ENCODE measurements at regions not wholly inside any gene's neighbourhood (a gene's known extent, or its start where the extent isn't known, plus 50 kb on each side); places are given as distances from the start of the nearest gene placed in this dataset.

DNA sequence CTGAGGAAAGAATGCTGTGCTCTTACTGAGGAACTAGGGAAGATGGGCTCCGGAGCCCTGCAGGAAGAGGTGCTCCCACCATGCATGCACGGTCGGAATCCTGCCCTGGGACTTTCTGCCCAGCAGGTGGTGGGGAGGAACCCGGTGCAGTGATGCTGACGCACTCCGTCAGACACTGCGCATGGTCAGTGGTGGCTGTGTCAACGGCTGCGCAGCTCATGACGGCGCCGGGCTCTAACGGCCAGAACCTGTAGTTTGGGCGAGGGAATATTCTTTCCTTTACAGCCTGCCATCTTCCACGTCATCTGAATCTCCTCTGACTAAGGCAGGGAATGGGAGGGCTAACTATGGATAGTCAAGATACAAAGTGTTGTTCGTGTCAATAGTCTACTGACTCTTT lies 189.2 kb upstream of the MGMT start:
- Histone ChIP-seq H3K4me3 (ENCODE audit: low read depth in 1 of 3, low read length in 3 of 3) (no peak overlapping the region), H3K27ac (ENCODE audit: low read depth in 1 of 2, low read length in 2 of 2) (no peak overlapping the region), H3K36me3 (ENCODE audit: control insufficient read depth in 4 of 4, insufficient read depth in 3 of 4, low read depth in 1 of 4, low read length in 3 of 4) (no peaks in the 10 kb centered on the region), H3K27me3 (ENCODE audit: control insufficient read depth in 4 of 4, insufficient read depth in 4 of 4, low read length in 3 of 4) (no peaks in the 10 kb centered on the region), H3K9ac (ENCODE audit: low read depth in 1 of 2, low read length in 2 of 2) (no peak overlapping the region), H3K9me3 (ENCODE audit: control insufficient read depth in 4 of 4, low read length in 3 of 4) (no peaks in the 10 kb centered on the region), H3K4me1 (ENCODE audit: control insufficient read depth in 4 of 4, insufficient read depth in 4 of 4, low read length in 3 of 4) (no peaks in the 10 kb centered on the region)
- no peak for DNase-seq (ENCODE audit: low spot score)
- WGBS, result 88% methylated on average over 16 of the region's 16 CpGs
- no peak for TF ChIP-seq HNF4A (conservative IDR thresholded peaks at IDR 0.05)
- TF ChIP-seq, protein P1, sequence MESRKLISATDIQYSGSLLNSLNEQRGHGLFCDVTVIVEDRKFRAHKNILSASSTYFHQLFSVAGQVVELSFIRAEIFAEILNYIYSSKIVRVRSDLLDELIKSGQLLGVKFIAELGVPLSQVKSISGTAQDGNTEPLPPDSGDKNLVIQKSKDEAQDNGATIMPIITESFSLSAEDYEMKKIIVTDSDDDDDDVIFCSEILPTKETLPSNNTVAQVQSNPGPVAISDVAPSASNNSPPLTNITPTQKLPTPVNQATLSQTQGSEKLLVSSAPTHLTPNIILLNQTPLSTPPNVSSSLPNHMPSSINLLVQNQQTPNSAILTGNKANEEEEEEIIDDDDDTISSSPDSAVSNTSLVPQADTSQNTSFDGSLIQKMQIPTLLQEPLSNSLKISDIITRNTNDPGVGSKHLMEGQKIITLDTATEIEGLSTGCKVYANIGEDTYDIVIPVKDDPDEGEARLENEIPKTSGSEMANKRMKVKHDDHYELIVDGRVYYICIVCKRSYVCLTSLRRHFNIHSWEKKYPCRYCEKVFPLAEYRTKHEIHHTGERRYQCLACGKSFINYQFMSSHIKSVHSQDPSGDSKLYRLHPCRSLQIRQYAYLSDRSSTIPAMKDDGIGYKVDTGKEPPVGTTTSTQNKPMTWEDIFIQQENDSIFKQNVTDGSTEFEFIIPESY (IDR thresholded peaks at IDR 0.05), result no peak
- TF ChIP-seq, protein P2, sequence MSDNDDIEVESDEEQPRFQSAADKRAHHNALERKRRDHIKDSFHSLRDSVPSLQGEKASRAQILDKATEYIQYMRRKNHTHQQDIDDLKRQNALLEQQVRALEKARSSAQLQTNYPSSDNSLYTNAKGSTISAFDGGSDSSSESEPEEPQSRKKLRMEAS (IDR thresholded peaks at IDR 0.05), result no peak
- TF ChIP-seq YY1 (IDR thresholded peaks at IDR 0.05), result no peak
- no peak for TF ChIP-seq NR2F2 (IDR thresholded peaks at IDR 0.05)
- TF ChIP-seq, protein P3, sequence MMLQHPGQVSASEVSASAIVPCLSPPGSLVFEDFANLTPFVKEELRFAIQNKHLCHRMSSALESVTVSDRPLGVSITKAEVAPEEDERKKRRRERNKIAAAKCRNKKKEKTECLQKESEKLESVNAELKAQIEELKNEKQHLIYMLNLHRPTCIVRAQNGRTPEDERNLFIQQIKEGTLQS (IDR thresholded peaks at IDR 0.05), result no peak
- TF ChIP-seq FOXA1 (IDR thresholded peaks at IDR 0.05), result no peak
- no peak for TF ChIP-seq GABPA (IDR thresholded peaks at IDR 0.05 in 1 of 2, conservative IDR thresholded peaks at IDR 0.05 in 1 of 2)
- TF ChIP-seq SP1 (IDR thresholded peaks at IDR 0.05), result no peak
- TF ChIP-seq RAD21 (IDR thresholded peaks at IDR 0.05), result no peak
- no peak for TF ChIP-seq FOXA2 (IDR thresholded peaks at IDR 0.05)
- TF ChIP-seq, protein P4, sequence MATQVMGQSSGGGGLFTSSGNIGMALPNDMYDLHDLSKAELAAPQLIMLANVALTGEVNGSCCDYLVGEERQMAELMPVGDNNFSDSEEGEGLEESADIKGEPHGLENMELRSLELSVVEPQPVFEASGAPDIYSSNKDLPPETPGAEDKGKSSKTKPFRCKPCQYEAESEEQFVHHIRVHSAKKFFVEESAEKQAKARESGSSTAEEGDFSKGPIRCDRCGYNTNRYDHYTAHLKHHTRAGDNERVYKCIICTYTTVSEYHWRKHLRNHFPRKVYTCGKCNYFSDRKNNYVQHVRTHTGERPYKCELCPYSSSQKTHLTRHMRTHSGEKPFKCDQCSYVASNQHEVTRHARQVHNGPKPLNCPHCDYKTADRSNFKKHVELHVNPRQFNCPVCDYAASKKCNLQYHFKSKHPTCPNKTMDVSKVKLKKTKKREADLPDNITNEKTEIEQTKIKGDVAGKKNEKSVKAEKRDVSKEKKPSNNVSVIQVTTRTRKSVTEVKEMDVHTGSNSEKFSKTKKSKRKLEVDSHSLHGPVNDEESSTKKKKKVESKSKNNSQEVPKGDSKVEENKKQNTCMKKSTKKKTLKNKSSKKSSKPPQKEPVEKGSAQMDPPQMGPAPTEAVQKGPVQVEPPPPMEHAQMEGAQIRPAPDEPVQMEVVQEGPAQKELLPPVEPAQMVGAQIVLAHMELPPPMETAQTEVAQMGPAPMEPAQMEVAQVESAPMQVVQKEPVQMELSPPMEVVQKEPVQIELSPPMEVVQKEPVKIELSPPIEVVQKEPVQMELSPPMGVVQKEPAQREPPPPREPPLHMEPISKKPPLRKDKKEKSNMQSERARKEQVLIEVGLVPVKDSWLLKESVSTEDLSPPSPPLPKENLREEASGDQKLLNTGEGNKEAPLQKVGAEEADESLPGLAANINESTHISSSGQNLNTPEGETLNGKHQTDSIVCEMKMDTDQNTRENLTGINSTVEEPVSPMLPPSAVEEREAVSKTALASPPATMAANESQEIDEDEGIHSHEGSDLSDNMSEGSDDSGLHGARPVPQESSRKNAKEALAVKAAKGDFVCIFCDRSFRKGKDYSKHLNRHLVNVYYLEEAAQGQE (IDR thresholded peaks at IDR 0.05), result no peak
- TF ChIP-seq JUND (IDR thresholded peaks at IDR 0.05), result no peak
- TF ChIP-seq EGR1 (IDR thresholded peaks at IDR 0.05; ENCODE audit: low read depth in 2 of 2), result no peak
- TF ChIP-seq RXRA (IDR thresholded peaks at IDR 0.05), result no peak
- TF ChIP-seq, protein P5, sequence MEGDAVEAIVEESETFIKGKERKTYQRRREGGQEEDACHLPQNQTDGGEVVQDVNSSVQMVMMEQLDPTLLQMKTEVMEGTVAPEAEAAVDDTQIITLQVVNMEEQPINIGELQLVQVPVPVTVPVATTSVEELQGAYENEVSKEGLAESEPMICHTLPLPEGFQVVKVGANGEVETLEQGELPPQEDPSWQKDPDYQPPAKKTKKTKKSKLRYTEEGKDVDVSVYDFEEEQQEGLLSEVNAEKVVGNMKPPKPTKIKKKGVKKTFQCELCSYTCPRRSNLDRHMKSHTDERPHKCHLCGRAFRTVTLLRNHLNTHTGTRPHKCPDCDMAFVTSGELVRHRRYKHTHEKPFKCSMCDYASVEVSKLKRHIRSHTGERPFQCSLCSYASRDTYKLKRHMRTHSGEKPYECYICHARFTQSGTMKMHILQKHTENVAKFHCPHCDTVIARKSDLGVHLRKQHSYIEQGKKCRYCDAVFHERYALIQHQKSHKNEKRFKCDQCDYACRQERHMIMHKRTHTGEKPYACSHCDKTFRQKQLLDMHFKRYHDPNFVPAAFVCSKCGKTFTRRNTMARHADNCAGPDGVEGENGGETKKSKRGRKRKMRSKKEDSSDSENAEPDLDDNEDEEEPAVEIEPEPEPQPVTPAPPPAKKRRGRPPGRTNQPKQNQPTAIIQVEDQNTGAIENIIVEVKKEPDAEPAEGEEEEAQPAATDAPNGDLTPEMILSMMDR (IDR thresholded peaks at IDR 0.05; ENCODE audit: low read depth, low read length, missing input control), result no peak
- no peak for TF ChIP-seq HNF4G (IDR thresholded peaks at IDR 0.05)

DNA sequence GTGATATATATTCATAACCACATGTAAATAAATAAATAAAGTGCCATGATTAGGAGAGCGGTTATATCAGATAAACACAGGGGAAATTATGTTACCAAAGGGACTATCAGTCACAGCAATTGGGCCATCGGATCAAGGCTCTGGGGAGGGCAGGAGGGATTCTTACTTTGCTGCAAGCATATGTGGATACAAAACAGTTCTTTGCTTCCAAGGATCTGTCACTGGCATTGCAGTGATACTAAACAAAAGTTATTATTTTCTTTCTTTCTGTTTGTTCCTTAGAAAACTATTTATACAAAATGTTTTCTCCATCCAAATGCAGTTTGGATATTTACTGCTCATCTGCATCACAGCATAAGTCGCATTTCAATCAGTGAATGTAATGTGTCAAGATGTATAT lies 188.4 kb upstream of the MGMT start:
- no peak for DNase-seq (ENCODE audit: low spot score)
- 87% methylated on average over 3 of the region's 3 CpGs for WGBS

More for the DNA sequence above, 188.4 kb upstream of the MGMT start:
- Histone ChIP-seq H3K9ac (ENCODE audit: low read depth in 1 of 2, low read length in 2 of 2) (no peak overlapping the region), H3K4me1 (ENCODE audit: control insufficient read depth in 4 of 4, insufficient read depth in 4 of 4, low read length in 3 of 4) (no peaks in the 10 kb centered on the region), H3K27me3 (ENCODE audit: control insufficient read depth in 4 of 4, insufficient read depth in 4 of 4, low read length in 3 of 4) (no peaks in the 10 kb centered on the region), H3K36me3 (ENCODE audit: control insufficient read depth in 4 of 4, insufficient read depth in 3 of 4, low read depth in 1 of 4, low read length in 3 of 4) (no peaks in the 10 kb centered on the region), H3K4me3 (ENCODE audit: low read depth in 1 of 3, low read length in 3 of 3) (no peak overlapping the region), H3K27ac (ENCODE audit: low read depth in 1 of 2, low read length in 2 of 2) (no peak overlapping the region), H3K9me3 (ENCODE audit: control insufficient read depth in 4 of 4, low read length in 3 of 4) (no peaks in the 10 kb centered on the region)
- TF ChIP-seq JUND (IDR thresholded peaks at IDR 0.05) (no peak), GABPA (IDR thresholded peaks at IDR 0.05 in 1 of 2, conservative IDR thresholded peaks at IDR 0.05 in 1 of 2) (no peak), HNF4A (conservative IDR thresholded peaks at IDR 0.05) (no peak), SP1 (IDR thresholded peaks at IDR 0.05) (no peak), TAF1 (conservative IDR thresholded peaks at IDR 0.05) (no peak), FOXA2 (IDR thresholded peaks at IDR 0.05) (no peak), HNF4G (IDR thresholded peaks at IDR 0.05) (no peak), YY1 (IDR thresholded peaks at IDR 0.05) (no peak), NR2F2 (IDR thresholded peaks at IDR 0.05) (no peak)
- TF ChIP-seq, protein P4 (IDR thresholded peaks at IDR 0.05), result no peak
- TF ChIP-seq, protein P5 (IDR thresholded peaks at IDR 0.05; ENCODE audit: low read depth, low read length, missing input control), result no peak

Measured in liver (tissue), 8 donors.